HG02610 (cell line): ENCODE measurements at regions not wholly inside any gene's neighbourhood (a gene's known extent, or its start where the extent isn't known, plus 50 kb on each side); places are given as distances from the start of the nearest gene placed in this dataset.

ENCODE experiments used
- ATAC-seq: cut with Tn5 transposase; IDR thresholded peaks from one replicate; pipeline ENCODE4 v1.9.1; 2021; ENCODE audit warnings: mild to moderate bottlenecking, moderate library complexity; ENCODE audit not compliant: unreplicated experiment

DNA sequence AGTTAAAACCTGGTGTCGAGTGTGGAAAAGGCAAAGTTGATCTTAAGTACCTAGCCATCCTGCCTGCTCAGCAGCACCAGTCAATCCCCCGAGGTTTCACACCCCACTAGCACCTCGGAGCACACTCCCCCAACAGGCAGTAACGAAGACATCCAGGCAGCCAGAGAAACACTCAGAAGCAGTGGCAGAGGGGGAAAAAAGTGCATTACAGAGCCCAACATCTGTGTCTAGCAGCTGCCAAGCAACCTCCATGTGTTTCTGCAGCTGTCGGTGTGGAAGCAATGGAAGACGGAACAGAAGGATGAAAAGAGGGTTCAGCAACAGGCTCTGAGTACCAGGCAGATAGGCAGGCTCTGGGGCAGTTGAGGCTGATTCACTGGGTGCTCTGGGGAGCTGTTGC is 73.4 kb upstream of the PROX1 start:
- ATAC-seq, result no peak

DNA sequence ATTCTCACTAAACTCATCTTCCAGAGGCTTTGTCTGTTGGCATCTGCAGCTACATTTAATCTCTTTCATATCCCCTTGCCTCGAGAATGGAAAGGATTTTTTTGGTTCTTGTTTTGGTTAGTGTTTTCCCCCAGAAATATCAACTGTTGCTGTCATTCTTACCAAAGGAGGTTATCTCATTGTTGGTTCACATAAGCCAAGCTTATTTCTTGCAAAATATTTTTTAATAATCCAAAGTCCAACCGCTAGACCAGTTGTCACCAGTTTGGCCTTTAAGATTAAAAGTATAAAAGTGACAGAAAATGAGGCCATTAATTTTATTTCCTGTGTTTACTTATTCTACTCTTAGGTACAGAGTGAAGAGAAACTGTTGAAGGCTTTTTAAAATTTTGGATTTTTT is 66.5 kb upstream of the PROX1 start:
- no peak for ATAC-seq

DNA sequence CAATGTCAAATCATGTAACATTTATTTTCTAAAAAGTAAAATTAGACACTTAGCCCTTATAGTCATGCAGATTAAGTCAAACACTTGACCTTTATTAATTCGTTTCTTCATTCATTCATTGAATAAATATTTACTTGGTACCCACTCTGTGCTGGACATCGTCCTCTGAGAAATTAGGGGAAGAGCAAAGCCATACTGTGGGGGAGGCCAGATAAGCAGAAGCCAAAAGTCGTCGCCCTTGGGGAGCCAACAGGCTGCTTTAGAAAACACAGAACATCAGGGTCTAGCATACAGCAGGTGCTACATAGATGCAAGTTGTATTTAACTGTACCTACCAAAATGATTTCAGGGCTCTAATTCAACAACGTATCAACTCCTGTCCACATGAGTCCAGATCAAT is 66.1 kb upstream of the PROX1 start:
- no peak for ATAC-seq

DNA sequence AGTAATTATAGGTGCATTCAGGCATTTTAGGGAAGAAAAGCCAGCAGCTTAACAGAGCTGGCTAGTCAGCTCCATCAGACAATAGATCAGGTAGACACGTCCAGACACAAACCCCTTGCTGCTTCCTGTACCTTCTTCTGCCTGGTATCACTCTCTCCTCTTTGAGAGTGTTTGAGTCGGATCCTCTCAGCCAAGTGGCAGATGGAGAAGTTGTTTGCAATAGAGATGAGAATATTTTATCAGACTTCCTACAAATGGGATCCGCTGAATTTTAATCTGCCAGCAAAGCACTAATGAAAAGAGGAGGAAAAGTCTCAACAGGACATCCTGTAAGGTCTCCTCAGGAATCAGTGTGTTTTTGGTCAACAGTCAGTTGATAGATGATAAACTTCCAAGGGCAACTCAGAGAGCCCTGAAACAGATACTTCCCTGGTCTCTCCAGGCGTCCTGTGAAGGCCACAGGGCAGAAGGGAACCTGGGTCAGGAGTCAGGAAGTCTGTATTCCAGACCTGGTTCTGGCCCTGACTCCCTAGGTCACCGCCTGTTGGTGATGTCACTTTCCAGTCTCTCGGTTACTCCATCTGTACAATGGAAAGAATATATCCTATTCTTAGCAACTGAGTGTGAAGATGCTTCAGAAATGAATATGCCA is 62.1 kb upstream of the PROX1 start:
- ATAC-seq, result no peak

DNA sequence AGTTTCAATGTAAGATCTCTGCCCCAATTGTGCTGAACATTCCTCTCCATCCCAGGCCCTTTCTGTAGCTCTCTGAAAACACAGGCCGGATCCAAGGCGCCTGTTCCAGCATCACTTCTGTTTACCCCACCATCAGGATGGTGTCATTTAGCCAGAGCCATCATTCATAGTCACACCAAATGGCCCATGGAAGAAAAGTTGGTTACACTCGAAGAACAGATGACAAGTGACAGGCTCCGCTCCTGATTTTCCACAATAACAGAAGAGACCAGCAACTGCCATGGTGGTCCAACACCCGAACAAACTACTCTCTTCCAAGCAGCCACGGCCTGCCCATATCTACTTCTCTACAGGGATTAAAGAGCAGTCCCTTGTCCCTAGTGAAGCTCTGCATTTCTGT is 59.9 kb upstream of the PROX1 start:
- no peak for ATAC-seq

DNA sequence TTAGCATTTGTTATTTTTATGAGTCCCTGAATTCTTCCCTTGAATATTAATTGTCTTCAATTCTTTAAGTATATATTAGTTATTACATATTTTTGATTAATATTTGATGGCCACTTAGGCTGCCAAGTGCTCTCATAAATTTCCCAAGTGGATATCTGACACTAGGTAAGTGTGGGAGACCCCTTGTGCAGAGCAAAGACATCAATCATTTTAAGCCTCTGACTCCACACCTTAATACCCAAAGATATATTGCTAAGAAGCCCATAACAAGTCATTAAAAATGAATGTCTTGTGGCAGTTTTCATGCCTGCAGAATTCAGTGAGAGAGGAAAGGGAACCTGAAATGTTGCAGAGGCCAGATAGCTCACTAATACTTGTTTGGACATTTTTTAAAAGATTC is 58.4 kb upstream of the PROX1 start:
- no peak for ATAC-seq

DNA sequence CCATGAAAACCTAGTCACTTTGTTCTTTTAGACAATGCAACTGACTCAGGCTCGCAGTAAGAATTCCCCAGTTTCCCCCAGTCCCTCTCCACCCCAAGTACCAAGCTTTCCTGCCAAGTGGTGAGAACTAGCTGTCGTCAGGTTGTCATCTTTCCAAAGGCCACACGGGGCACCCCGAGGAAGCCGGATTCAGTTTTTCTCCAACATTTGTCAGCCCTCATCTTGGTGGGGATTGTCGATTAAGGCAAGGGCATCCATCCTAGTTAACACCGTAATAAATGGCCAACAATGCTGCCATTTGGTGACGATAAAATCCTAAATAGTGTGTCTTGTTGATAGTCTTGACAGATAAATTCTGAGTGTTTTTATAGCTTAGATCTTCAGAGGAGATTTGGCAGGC is 55.9 kb upstream of the PROX1 start:
- ATAC-seq, result no peak

DNA sequence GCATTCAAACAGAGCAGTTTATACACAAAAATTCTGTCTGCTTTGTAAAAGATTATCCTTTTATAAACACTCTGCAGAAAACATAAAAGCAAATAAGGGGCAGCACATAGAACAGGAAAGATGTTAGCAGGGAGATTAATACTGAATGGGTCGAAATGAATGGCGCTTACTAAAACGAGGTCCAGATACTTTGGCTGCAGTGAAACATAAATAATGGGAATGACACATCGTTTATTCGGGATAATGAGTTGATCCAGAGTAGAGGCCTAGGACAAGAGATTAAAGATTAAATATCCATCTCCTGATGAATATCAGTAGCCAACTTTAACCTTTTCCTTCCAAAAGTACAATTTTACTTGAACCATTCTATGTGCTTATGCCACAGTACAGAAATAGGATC is 54.4 kb upstream of the PROX1 start:
- no peak for ATAC-seq

DNA sequence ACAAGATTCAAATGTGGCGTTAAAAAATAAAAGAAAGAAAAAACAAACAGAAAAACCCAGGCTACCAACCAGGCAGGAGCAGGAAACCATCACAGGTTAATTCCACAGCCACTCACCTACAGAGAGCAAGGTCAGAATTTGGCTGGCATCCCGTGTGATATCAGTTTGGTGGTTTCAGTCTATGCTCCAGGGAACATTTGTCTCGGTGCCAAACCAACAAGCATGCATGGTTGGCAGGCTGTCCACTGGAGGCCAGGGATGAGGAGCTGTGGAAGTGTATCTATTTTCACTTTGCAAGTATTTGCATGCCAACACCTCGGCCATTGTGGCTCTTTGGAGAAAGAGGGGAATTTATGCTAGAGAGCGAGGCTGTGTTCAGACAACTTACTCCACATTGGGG is 53.1 kb upstream of the PROX1 start:
- ATAC-seq, result no peak

DNA sequence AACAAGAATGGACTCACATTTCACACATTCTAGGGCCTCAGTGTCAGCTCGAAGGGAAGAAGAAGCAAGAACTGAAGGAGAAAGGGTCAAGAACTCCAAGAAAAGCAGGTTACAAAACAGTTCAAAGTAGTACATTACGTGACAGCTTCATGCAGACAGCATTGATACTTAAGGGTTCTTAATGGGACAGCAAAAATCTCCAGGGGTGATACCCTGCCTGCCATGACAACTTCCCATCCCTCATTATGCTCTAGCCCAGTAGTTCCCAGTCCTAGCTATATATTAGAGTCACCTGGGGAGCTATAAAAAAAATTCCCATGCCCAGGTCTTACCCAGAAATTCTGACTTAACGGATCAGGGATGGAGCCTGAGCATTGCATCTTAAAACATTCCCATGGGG is 51.2 kb upstream of the PROX1 start:
- ATAC-seq, result no peak
